PFSK-1 (cell line): ENCODE measurements at regions not wholly inside any gene's neighbourhood (a gene's known extent, or its start where the extent isn't known, plus 50 kb on each side); places are given as distances from the start of the nearest gene placed in this dataset.

Experiments
- FOXP2 ChIP-seq: optimal IDR thresholded peaks from 2 replicates; pipeline ENCODE3; 2011; ENCODE audit warnings: borderline replicate concordance, control low read depth, inconsistent platforms; ENCODE audit not compliant: insufficient read depth; ENCODE audit errors: extremely low read length, extremely low read depth
- POLR2AphosphoS5 ChIP-seq: IDR thresholded peaks from 2 replicates; pipeline ENCODE4 v1.6.1; 2012; ENCODE audit warnings: low read depth, mild to moderate bottlenecking, control low read depth, low read length, moderate library complexity
- SIN3A ChIP-seq: IDR thresholded peaks from 2 replicates; pipeline ENCODE4 v1.6.1; 2012; ENCODE audit warnings: mild to moderate bottlenecking, low read length, moderate library complexity, borderline replicate concordance; ENCODE audit not compliant: insufficient read depth
- TAF1 ChIP-seq: IDR thresholded peaks from 2 replicates; pipeline ENCODE4 v1.6.1; 2012; ENCODE audit warnings: low read length, control low read depth, borderline replicate concordance; ENCODE audit not compliant: insufficient read depth
- TF ChIP-seq, protein P1 (sequence below), 2 experiments: IDR thresholded peaks; 2 replicates each; pipeline versions ENCODE4 v1.6.1 to v1.8.0; 2011 to 2012; ENCODE audit warnings: low read depth in 2 of 2, low read length in 2 of 2, control low read depth in 1 of 2, inconsistent platforms in 1 of 2, mild to moderate bottlenecking in 1 of 2, moderate library complexity in 1 of 2; ENCODE audit not compliant: insufficient read depth in 1 of 2

DNA sequence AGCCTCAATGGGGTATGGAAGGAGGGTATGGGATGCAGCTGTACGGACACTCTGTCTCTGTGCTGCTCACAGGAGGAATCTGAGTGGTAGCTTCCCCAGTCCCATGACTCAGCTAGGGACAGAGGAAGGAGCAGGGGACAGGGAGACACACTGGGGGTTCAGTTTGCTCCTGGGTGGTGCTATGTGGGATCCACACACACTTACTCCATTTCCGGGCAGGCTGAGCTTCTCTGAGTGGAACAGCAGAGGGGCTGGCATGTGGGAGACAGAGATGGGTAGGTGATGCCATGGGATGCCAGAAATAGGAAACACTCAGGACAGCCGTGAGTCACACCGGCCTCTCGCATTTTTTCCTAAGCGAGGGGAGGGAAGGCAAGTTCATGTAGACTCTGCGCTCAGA lies 59.2 kb upstream of the KIRREL3 start:
- no peak for TF ChIP-seq SIN3A
- no peak for TF ChIP-seq POLR2AphosphoS5
- no peak for TF ChIP-seq TAF1
- TF ChIP-seq, protein P1, sequence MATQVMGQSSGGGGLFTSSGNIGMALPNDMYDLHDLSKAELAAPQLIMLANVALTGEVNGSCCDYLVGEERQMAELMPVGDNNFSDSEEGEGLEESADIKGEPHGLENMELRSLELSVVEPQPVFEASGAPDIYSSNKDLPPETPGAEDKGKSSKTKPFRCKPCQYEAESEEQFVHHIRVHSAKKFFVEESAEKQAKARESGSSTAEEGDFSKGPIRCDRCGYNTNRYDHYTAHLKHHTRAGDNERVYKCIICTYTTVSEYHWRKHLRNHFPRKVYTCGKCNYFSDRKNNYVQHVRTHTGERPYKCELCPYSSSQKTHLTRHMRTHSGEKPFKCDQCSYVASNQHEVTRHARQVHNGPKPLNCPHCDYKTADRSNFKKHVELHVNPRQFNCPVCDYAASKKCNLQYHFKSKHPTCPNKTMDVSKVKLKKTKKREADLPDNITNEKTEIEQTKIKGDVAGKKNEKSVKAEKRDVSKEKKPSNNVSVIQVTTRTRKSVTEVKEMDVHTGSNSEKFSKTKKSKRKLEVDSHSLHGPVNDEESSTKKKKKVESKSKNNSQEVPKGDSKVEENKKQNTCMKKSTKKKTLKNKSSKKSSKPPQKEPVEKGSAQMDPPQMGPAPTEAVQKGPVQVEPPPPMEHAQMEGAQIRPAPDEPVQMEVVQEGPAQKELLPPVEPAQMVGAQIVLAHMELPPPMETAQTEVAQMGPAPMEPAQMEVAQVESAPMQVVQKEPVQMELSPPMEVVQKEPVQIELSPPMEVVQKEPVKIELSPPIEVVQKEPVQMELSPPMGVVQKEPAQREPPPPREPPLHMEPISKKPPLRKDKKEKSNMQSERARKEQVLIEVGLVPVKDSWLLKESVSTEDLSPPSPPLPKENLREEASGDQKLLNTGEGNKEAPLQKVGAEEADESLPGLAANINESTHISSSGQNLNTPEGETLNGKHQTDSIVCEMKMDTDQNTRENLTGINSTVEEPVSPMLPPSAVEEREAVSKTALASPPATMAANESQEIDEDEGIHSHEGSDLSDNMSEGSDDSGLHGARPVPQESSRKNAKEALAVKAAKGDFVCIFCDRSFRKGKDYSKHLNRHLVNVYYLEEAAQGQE (IDR thresholded peaks at IDR 0.05; ENCODE audit: insufficient read depth in 1 of 2, low read depth in 2 of 2, low read length in 2 of 2), result no peak
- TF ChIP-seq FOXP2, result no peak

- TF ChIP-seq POLR2AphosphoS5 (no peak), TAF1 (no peak), FOXP2 (no peak), SIN3A (no peak)
- TF ChIP-seq, protein P1 (IDR thresholded peaks at IDR 0.05; ENCODE audit: insufficient read depth in 1 of 2, low read depth in 2 of 2, low read length in 2 of 2), result no peak
Measured at GRCh38 chr11:127059286-127059685, 58.7 kb upstream of the KIRREL3 start.

- TF ChIP-seq POLR2AphosphoS5 (no peak), FOXP2 (no peak), TAF1 (no peak)
- TF ChIP-seq, protein P1 (IDR thresholded peaks at IDR 0.05; ENCODE audit: insufficient read depth in 1 of 2, low read depth in 2 of 2, low read length in 2 of 2), result no peak
Measured at GRCh38 chr11:127058524-127058923, 58.0 kb upstream of the KIRREL3 start.

GRCh38 chr11:127057126-127057525 lies 56.6 kb upstream of the KIRREL3 start:
- TF ChIP-seq, protein P1 (IDR thresholded peaks at IDR 0.05; ENCODE audit: insufficient read depth in 1 of 2, low read depth in 2 of 2, low read length in 2 of 2), result no peak
- TF ChIP-seq TAF1 (no peak), POLR2AphosphoS5 (no peak), SIN3A (no peak), FOXP2 (no peak)

- TF ChIP-seq, protein P1 (IDR thresholded peaks at IDR 0.05; ENCODE audit: insufficient read depth in 1 of 2, low read depth in 2 of 2, low read length in 2 of 2), result no peak
Measured at GRCh38 chr11:127056338-127056971, 55.9 kb upstream of the KIRREL3 start.
